K562 (cell line): ENCODE measurements at regions not wholly inside any gene's neighbourhood (a gene's known extent, or its start where the extent isn't known, plus 50 kb on each side); places are given as distances from the start of the nearest gene placed in this dataset.

Source experiments
- ATAC-seq: fragments of 200-7000 bp; cut with Tn5 transposase; 3 replicates; pipeline ENCODE4 v1.9.1; 2020; ENCODE audit warnings: moderate library complexity
- BruUV-seq: library from RNA; stranded (reverse); fragments of 400-500 nt; replicated peaks from 2 replicates; lab custom pipeline; 2021; lab: Mats Ljungman, UMichigan
- CTCF ChIA-PET: fragments of 300-600 bp; formaldehyde crosslinking; extraction: SDS; loops from one replicate; lab custom pipeline; 2021; ENCODE audit warnings: low intra/inter-chr PET ratio; lab: Yijun Ruan, JAX
- POLR2A ChIA-PET: fragments of 300-600, 350-650 bp; sonication (Branson Sonifier 250); formaldehyde crosslinking; extraction: SDS; loops from one replicate; lab custom pipeline; 2021; ENCODE audit warnings: antibody characterized with exemption, inconsistent platforms; lab: Yijun Ruan, JAX
- DNase-seq, 4 experiments: peaks; one replicate each; pipeline versions ENCODE4 v3.0.0 to v3.0.0-alpha.2; 2011 to 2018; ENCODE audit warnings: low spot score in 3 of 4, mixed read lengths in 3 of 4; ENCODE audit errors: extremely low read depth in 1 of 4
- FAIRE-seq: peaks from 2 replicates; lab custom pipeline; 2011; peaks lifted over from hg19 to GRCh38; lab: Jason Lieb, UNC
- H2AFZ ChIP-seq: 2 replicates; pipeline ENCODE4 v1.6.0; 2011; ENCODE audit warnings: low read depth, low read length, control low read depth, inconsistent platforms
- H3K27ac ChIP-seq: fragments of 200-600 bp; 3 replicates; pipeline ENCODE4 v1.8.0; 2011; ENCODE audit warnings: low read depth, mild to moderate bottlenecking, control low read depth, inconsistent platforms, low read length, moderate library complexity, mixed read lengths; ENCODE audit errors: extremely low read depth
- H3K27me3 ChIP-seq, 2 experiments: fragments of 300-600 bp in 1 of 2; 2 replicates in 1 of 2; 3 replicates in 1 of 2; pipeline versions ENCODE4 v1.6.0 to v1.8.0; 2011; ENCODE audit warnings: inconsistent platforms in 2 of 2, low read length in 2 of 2, mild to moderate bottlenecking in 1 of 2, mixed read lengths in 1 of 2, moderate library complexity in 1 of 2; ENCODE audit not compliant: control insufficient read depth in 2 of 2, insufficient read depth in 2 of 2
- H3K36me3 ChIP-seq: fragments of 300-600 bp; 3 replicates; pipeline ENCODE4 v1.8.0; 2011; ENCODE audit warnings: mild to moderate bottlenecking, low read length, inconsistent platforms; ENCODE audit not compliant: control insufficient read depth, insufficient read depth
- H3K4me1 ChIP-seq, 2 experiments: fragments of 200-600 bp in 1 of 2; replicated peaks in 1 of 2; 2 replicates in 1 of 2; 3 replicates in 1 of 2; pipeline versions ENCODE4 v1.5.1 to v1.8.0; 2011; ENCODE audit warnings: inconsistent platforms in 2 of 2, low read length in 2 of 2, mild to moderate bottlenecking in 1 of 2, mixed read lengths in 1 of 2, moderate library complexity in 1 of 2; ENCODE audit not compliant: control insufficient read depth in 2 of 2, insufficient read depth in 2 of 2
- H3K4me2 ChIP-seq: 2 replicates; pipeline ENCODE4 v1.6.1; 2011; ENCODE audit warnings: low read length, control low read depth, inconsistent platforms, mixed read lengths; ENCODE audit not compliant: insufficient read depth
- H3K4me3 ChIP-seq: fragments of 200-600 bp; sonication (generic), shearing (Covaris generic); 2 replicates; pipeline ENCODE4 v1.5.1; 2016; ENCODE audit warnings: control low read depth, inconsistent platforms
- H3K79me2 ChIP-seq: fragments of 200-600 bp; 3 replicates; pipeline ENCODE4 v1.8.0; 2011; ENCODE audit warnings: low read length, inconsistent platforms; ENCODE audit not compliant: control insufficient read depth, insufficient read depth
- H3K9ac ChIP-seq, 2 experiments: 2 replicates each; pipeline versions ENCODE4 v1.6.0 to v1.6.1; 2011; ENCODE audit warnings: low read depth in 2 of 2, low read length in 2 of 2, control low read depth in 1 of 2, inconsistent platforms in 1 of 2, mild to moderate bottlenecking in 1 of 2, mixed read lengths in 1 of 2; ENCODE audit not compliant: insufficient read depth in 1 of 2
- H3K9me1 ChIP-seq: one replicate; pipeline ENCODE4 v1.6.0; 2011; ENCODE audit warnings: inconsistent platforms, mild to moderate bottlenecking, low read length, moderate library complexity; ENCODE audit not compliant: control insufficient read depth, insufficient read depth
- H3K9me3 ChIP-seq: replicated peaks from 2 replicates; pipeline ENCODE4 v1.5.1; 2011; ENCODE audit warnings: low read depth, low read length, inconsistent platforms; ENCODE audit not compliant: control insufficient read depth, insufficient read depth
- H4K20me1 ChIP-seq: replicated peaks from 2 replicates; pipeline ENCODE4 v1.6.1; 2011; ENCODE audit warnings: low read length, inconsistent platforms, mixed read lengths; ENCODE audit not compliant: control insufficient read depth, insufficient read depth
- CEBPZ ChIP-seq: fragments of 150-350 bp; IDR thresholded peaks from 2 replicates; pipeline ENCODE4 v1.6.1; 2014; ENCODE audit warnings: low read depth, mild to moderate bottlenecking, low read length, borderline replicate concordance
- CREB3 ChIP-seq: fragments of 450-650 bp; conservative IDR thresholded peaks from 2 replicates; pipeline ENCODE4 v1.6.1; 2016; ENCODE audit warnings: missing genetic modification characterization, low read depth, mild to moderate bottlenecking, missing compliant biosample characterization, moderate library complexity
- HMG20B ChIP-seq: fragments of 250-450 bp; sonication (Bioruptor Pico); IDR thresholded peaks from 2 replicates; pipeline ENCODE4 v1.5.0; 2021; ENCODE audit warnings: mild to moderate bottlenecking
- NUFIP1 ChIP-seq: fragments of 450-650 bp; IDR thresholded peaks from 2 replicates; pipeline ENCODE4 v1.6.1; 2018; ENCODE audit not compliant: partially characterized antibody
- TCF15 ChIP-seq: fragments of 250-450 bp; sonication (Bioruptor Pico); IDR thresholded peaks from 2 replicates; pipeline ENCODE4 v1.8.0; 2022; ENCODE audit warnings: moderate library complexity, mild to moderate bottlenecking, inconsistent platforms
- ZNF609 ChIP-seq: sonication (generic); formaldehyde crosslinking; IDR thresholded peaks from 2 replicates; pipeline ENCODE4 v1.8.1; 2023; ENCODE audit warnings: missing genetic modification reagents, mild to moderate bottlenecking, borderline replicate concordance
- ZNF766 ChIP-seq: fragments of 200-800 bp; sonication (Bioruptor generic); conservative IDR thresholded peaks from 2 replicates; pipeline ENCODE4 v1.6.1; 2016; ENCODE audit warnings: missing genetic modification characterization, missing compliant biosample characterization
- WGBS: fragments of 100-300 bp; shearing (Covaris generic); methylation state at CpG from one replicate; pipeline ENCODE4 v1.1.6; 2016; ENCODE audit warnings: low coverage, mixed read lengths; ENCODE audit not compliant: insufficient coverage; ENCODE audit errors: missing lambda C conversion rate; 5-methylcytosine and 5-hydroxymethylcytosine counted together
- in situ Hi-C: fragments of 300-500 bp; cut with MboI; formaldehyde crosslinking; loops from 4 replicates; pipeline ENCODE4 v1.15.0; 2018; ENCODE audit warnings: inconsistent platforms, mixed read lengths
- intact Hi-C: fragments of 100-400 bp; cut with micrococcal nuclease; formaldehyde crosslinking; loops from 2 replicates; pipeline ENCODE4 v1.14.2; 2022
- TF ChIP-seq, protein P1 (sequence below), 2 experiments: IDR thresholded peaks; 2 replicates each; pipeline ENCODE4 v1.6.1; 2011; ENCODE audit warnings: borderline replicate concordance in 1 of 2, control low read depth in 1 of 2, low read depth in 1 of 2, low read length in 1 of 2, mild to moderate bottlenecking in 1 of 2, mixed read lengths in 1 of 2, moderate library complexity in 1 of 2; ENCODE audit not compliant: insufficient read depth in 1 of 2, insufficient read length in 1 of 2, poor library complexity in 1 of 2, severe bottlenecking in 1 of 2; ENCODE audit errors: extremely low read depth in 1 of 2

DNA sequence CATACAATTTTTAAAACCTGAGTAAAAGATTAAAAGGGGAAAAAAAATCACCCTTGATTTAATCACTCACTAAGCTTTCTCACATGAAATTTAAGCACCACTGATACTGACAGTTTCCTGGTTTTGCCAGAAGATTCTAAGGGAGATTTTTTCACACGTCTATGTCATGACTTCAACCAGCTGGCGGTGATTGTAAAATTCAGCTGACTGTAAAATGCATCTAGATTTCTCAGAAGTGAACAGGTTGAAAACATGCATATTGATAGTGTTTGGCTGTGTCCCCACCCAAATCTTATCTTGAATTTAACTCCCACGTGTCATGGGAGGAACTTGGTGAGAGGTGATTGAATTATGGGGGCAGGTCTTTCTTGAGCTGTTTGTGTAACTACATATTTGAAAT is 566.8 kb downstream of the PCDH18 start:
- in situ Hi-C loops (no loop called here), intact Hi-C loops (no loop called here)
- Histone ChIP-seq H3K4me3 (no peak overlapping the region), H3K27ac (no peak overlapping the region), H3K9ac (no peak overlapping the region), H3K4me2 (no peak overlapping the region), H3K27me3 (no peaks in the 10 kb centered on the region), H3K36me3 (no peaks in the 10 kb centered on the region), H2AFZ (no peak overlapping the region), H3K9me1 (no peaks in the 10 kb centered on the region), H3K79me2 (no peaks in the 10 kb centered on the region), H4K20me1 (no peaks in the 10 kb centered on the region), H3K9me3 (no peaks in the 10 kb centered on the region), H3K4me1 (no peaks in the 10 kb centered on the region)
- no peak for ATAC-seq
- no TSS peak for BruUV-seq
- WGBS, result 0% methylated on average over 3 of the region's 3 CpGs
- TF ChIP-seq TCF15 (CRISPR knock-in tag), result no peak
- TF ChIP-seq CREB3 (tag), result no peak
- no peak for TF ChIP-seq NUFIP1
- TF ChIP-seq ZNF766 (CRISPR knock-in tag), result no peak
- TF ChIP-seq, protein P1, sequence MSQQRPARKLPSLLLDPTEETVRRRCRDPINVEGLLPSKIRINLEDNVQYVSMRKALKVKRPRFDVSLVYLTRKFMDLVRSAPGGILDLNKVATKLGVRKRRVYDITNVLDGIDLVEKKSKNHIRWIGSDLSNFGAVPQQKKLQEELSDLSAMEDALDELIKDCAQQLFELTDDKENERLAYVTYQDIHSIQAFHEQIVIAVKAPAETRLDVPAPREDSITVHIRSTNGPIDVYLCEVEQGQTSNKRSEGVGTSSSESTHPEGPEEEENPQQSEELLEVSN (IDR thresholded peaks at IDR 0.05; ENCODE audit: borderline replicate concordance in 1 of 2, extremely low read depth in 1 of 2, insufficient read depth in 1 of 2, insufficient read length in 1 of 2, low read depth in 1 of 2, low read length in 1 of 2, poor library complexity in 1 of 2, severe bottlenecking in 1 of 2), result no peak
- TF ChIP-seq ZNF609 (CRISPR knock-in tag), result no peak
- no peak for TF ChIP-seq HMG20B
- TF ChIP-seq CEBPZ, result no peak
- FAIRE-seq, result no peak
- DNase-seq, result no peak
- ChIA-PET CTCF (no interaction called here), POLR2A (no interaction called here)
